Upper lobe of left lung (tissue), 6 donors: ENCODE measurements at regions not wholly inside any gene's neighbourhood (a gene's known extent, or its start where the extent isn't known, plus 50 kb on each side); places are given as distances from the start of the nearest gene placed in this dataset.

Experiments used
- ATAC-seq, 2 donors: fragments of 200-7000 bp; cut with Tn5 transposase; one replicate each; pipeline ENCODE4 v1.9.1; 2022; ENCODE audit warnings: mild to moderate bottlenecking in 2 of 2, moderate library complexity in 2 of 2; ENCODE audit not compliant: low FRiP score in 2 of 2
- DNase-seq, 2 donors: peaks; one replicate each; pipeline ENCODE4 v3.0.0-alpha.2; 2019 to 2020
- H3K27ac ChIP-seq, 4 donors: fragments of 200-600 bp; sonication (generic); one replicate each; pipeline ENCODE4 v1.5.1; 2016 to 2019
- H3K27me3 ChIP-seq, 4 donors: fragments of 200-600 bp; sonication (generic); one replicate each; pipeline ENCODE4 v1.5.1; 2017 to 2019
- H3K36me3 ChIP-seq, 4 donors: fragments of 200-600 bp; sonication (generic); one replicate each; pipeline ENCODE4 v1.5.1; 2016 to 2019
- H3K4me1 ChIP-seq, 4 donors: fragments of 200-600 bp; sonication (generic); one replicate each; pipeline ENCODE4 v1.5.1; 2018 to 2019
- H3K4me3 ChIP-seq, 4 donors: fragments of 200-600 bp; sonication (generic); one replicate each; pipeline ENCODE4 v1.5.1; 2017 to 2019; ENCODE audit warnings: mild to moderate bottlenecking in 2 of 4, moderate library complexity in 1 of 4
- H3K9me3 ChIP-seq, 4 donors: fragments of 200-600 bp; sonication (generic); one replicate each; pipeline ENCODE4 v1.5.1; 2018 to 2019
- CTCF ChIP-seq, 6 experiments: fragments of 450-650 bp in 4 of 6; fragments of 200-600 bp in 2 of 6; sonication (generic) in 2 of 6; IDR thresholded peaks; one replicate each; pipeline ENCODE4 v1.5.1; 2016 to 2019; ENCODE audit warnings: antibody characterized with exemption in 6 of 6
- EP300 ChIP-seq, 4 donors: sonication (generic); formaldehyde crosslinking; IDR thresholded peaks; one replicate each; pipeline ENCODE4 v1.5.1; 2017; ENCODE audit warnings: antibody characterized with exemption in 4 of 4, control low read depth in 2 of 4
- POLR2A ChIP-seq, 4 donors: fragments of 450-650 bp; IDR thresholded peaks; one replicate each; pipeline ENCODE4 v1.5.1; 2016 to 2017; ENCODE audit warnings: antibody characterized with exemption in 4 of 4, mild to moderate bottlenecking in 2 of 4
- POLR2AphosphoS5 ChIP-seq, 2 donors: sonication (generic); formaldehyde crosslinking; IDR thresholded peaks; one replicate each; pipeline ENCODE4 v1.5.1; 2017; ENCODE audit warnings: antibody characterized with exemption in 2 of 2
- WGBS, 2 donors: methylation state at CpG; one replicate each; pipeline ENCODE4 v1.1.5; 2017 to 2018; 5-methylcytosine and 5-hydroxymethylcytosine counted together
- donor health status: DM: no; HTN: no; CAD: no; lungs with moderate emphysema.
- donor health status: DM: no; HTN: yes; CAD: no; lungs with severe emphysema.

GRCh38 chrX:14194711-14195110 lies 165.0 kb upstream of the GEMIN8 start:
- DNase-seq (no peak), ATAC-seq (no peak)
- Histone ChIP-seq H3K36me3 (no peaks in the 10 kb centered on the region), H3K9me3 (no peaks in the 10 kb centered on the region), H3K4me1 (no peaks in the 10 kb centered on the region), H3K4me3 (no peak overlapping the region), H3K27ac (no peak overlapping the region), H3K27me3 (no peaks in the 10 kb centered on the region)
- no peak for TF ChIP-seq CTCF (IDR thresholded peaks at IDR 0.05)
- no peak for TF ChIP-seq POLR2A (IDR thresholded peaks at IDR 0.05)
- TF ChIP-seq POLR2AphosphoS5 (IDR thresholded peaks at IDR 0.05) = no peak
- no peak for TF ChIP-seq EP300 (IDR thresholded peaks at IDR 0.05)
- 63 to 64% methylated on average over 1 of the region's 1 CpG for WGBS, 2 donors

GRCh38 chrX:14193547-14193946 lies 163.9 kb upstream of the GEMIN8 start:
- no peak for ATAC-seq
- no peak overlapping the region for H3K4me3 ChIP-seq
- no peaks in the 10 kb centered on the region for H3K4me1 ChIP-seq
- H3K9me3 ChIP-seq = peaks cover 0 to 4% (median 0%) of the 10 kb centered on the region in 4 donors
- DNase-seq = no peak
- no peaks in the 10 kb centered on the region for H3K36me3 ChIP-seq
- no peak overlapping the region for H3K27ac ChIP-seq
- 90 to 95% methylated on average over 1 of the region's 1 CpG for whole genome bisulfite sequencing, 2 donors
- no peak for TF ChIP-seq POLR2AphosphoS5 (IDR thresholded peaks at IDR 0.05)
- TF ChIP-seq POLR2A (IDR thresholded peaks at IDR 0.05) = no peak
- TF ChIP-seq EP300 (IDR thresholded peaks at IDR 0.05) = no peak
- H3K27me3 ChIP-seq = no peaks in the 10 kb centered on the region

DNA sequence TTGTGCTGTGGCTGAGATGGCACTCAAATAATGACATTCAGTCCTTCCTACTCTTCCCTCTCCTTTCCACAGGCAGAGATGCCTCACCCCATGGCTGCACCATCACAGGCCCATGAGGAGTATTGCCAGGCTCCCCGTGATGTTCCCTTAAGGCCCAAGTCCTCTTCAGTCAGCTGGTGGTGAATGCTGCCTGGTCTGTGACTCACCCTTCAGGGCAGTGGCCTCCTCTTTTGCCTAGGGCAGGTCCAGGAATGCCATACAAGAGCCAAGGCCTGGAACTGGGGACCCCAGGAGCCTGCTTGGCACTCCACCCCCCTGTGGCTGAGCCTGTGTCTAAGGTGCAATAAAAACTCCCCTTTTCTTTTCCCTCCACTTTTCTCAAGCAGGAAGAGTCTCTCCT lies 144.2 kb upstream of the GEMIN8 start:
- Histone ChIP-seq H3K27me3 (no peaks in the 10 kb centered on the region), H3K9me3 (peaks cover 0 to 3% (median 1%) of the 10 kb centered on the region in 4 donors), H3K36me3 (no peaks in the 10 kb centered on the region), H3K4me1 (no peaks in the 10 kb centered on the region), H3K4me3 (no peak overlapping the region), H3K27ac (no peak overlapping the region)
- WGBS, 2 donors = 82% methylated on average over 1 of the region's 1 CpG; no CpG with 5 or more reads in 1 of the 2 donors
- no peak for TF ChIP-seq EP300 (IDR thresholded peaks at IDR 0.05)
- no peak for TF ChIP-seq CTCF (IDR thresholded peaks at IDR 0.05)
- no peak for TF ChIP-seq POLR2AphosphoS5 (IDR thresholded peaks at IDR 0.05)
- TF ChIP-seq POLR2A (IDR thresholded peaks at IDR 0.05) = no peak
- ATAC-seq = no peak
- DNase-seq = no peak

DNA sequence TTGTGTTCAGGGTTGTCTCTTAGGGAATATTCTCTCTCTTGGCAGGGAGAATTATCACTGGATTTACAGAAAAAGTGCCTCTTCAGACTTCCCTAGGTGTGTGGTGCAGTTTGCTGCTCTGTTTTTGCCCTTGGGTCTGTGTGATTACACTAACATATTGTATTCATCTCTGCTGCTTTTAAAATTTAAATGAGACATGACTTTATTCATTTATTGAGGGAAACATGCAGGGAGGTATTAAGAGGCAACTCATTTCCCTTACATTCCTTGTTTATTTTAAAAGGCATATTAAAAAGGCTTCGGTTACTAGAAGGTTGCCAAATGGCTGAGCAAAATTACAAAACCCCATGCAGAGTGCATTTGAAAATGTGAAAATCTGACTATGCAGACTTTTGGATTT lies 135.1 kb upstream of the GEMIN8 start:
- no peak overlapping the region for H3K4me3 ChIP-seq
- H3K4me1 ChIP-seq = no peaks in the 10 kb centered on the region
- H3K27me3 ChIP-seq = no peaks in the 10 kb centered on the region
- H3K27ac ChIP-seq = no peak overlapping the region
- H3K9me3 ChIP-seq = peaks cover 0 to 8% (median 2%) of the 10 kb centered on the region in 4 donors
- H3K36me3 ChIP-seq = no peaks in the 10 kb centered on the region
- 50 to 76% methylated on average over 1 of the region's 1 CpG for WGBS, 2 donors
- DNase-seq = no peak
- ATAC-seq = no peak
- no peak for TF ChIP-seq POLR2AphosphoS5 (IDR thresholded peaks at IDR 0.05)
- no peak for TF ChIP-seq CTCF (IDR thresholded peaks at IDR 0.05)
- TF ChIP-seq POLR2A (IDR thresholded peaks at IDR 0.05) = no peak
- no peak for TF ChIP-seq EP300 (IDR thresholded peaks at IDR 0.05)

GRCh38 chrX:14125462-14125861 lies 95.8 kb upstream of the GEMIN8 start:
- 43 to 53% methylated on average over 3 to 4 of the region's 4 CpGs for WGBS, 2 donors
- TF ChIP-seq CTCF (IDR thresholded peaks at IDR 0.05) (no peak), POLR2A (IDR thresholded peaks at IDR 0.05) (no peak), POLR2AphosphoS5 (IDR thresholded peaks at IDR 0.05) (no peak), EP300 (IDR thresholded peaks at IDR 0.05) (no peak)
- Histone ChIP-seq H3K36me3 (no peaks in the 10 kb centered on the region), H3K27ac (no peak overlapping the region), H3K4me3 (no peak overlapping the region), H3K27me3 (no peaks in the 10 kb centered on the region), H3K4me1 (no peaks in the 10 kb centered on the region), H3K9me3 (no peaks in the 10 kb centered on the region)
- no peak for ATAC-seq
- no peak for DNase-seq
